Superior temporal gyrus (tissue), 1 donor: ENCODE measurements at regions not wholly inside any gene's neighbourhood (a gene's known extent, or its start where the extent isn't known, plus 50 kb on each side); places are given as distances from the start of the nearest gene placed in this dataset.
"Not testable (repeated sequence)": the region's sequence is repeated elsewhere in the genome, so short reads cannot be mapped to it uniquely, and the experiment has no call there.

Experiments
- DNase-seq: peaks from one replicate; pipeline ENCODE4 v3.0.0-alpha.2; 2016; ENCODE audit errors: extremely low spot score

GRCh38 chr6:135710042-135710441, 141.5 kb upstream of the PDE7B start:
- DNase-seq, result no peak

- no peak for DNase-seq
Observed at GRCh38 chr6:135722190-135722589, 129.3 kb upstream of the PDE7B start.

GRCh38 chr6:135722679-135723078, 128.8 kb upstream of the PDE7B start:
- DNase-seq, result no peak

- DNase-seq, result no peak
Observed at GRCh38 chr6:135728589-135728988, 122.9 kb upstream of the PDE7B start.

- no peak for DNase-seq
Observed at GRCh38 chr6:135731116-135731515, 120.4 kb upstream of the PDE7B start.

GRCh38 chr6:135736351-135736750, 115.2 kb upstream of the PDE7B start:
- not testable (repeated sequence) for DNase-seq

GRCh38 chr6:135738636-135739035, 112.9 kb upstream of the PDE7B start:
- DNase-seq, result no peak

- DNase-seq, result no peak
Observed at GRCh38 chr6:135739288-135739687, 112.2 kb upstream of the PDE7B start.

- no peak for DNase-seq
Observed at GRCh38 chr6:135740580-135740979, 110.9 kb upstream of the PDE7B start.

GRCh38 chr6:135743476-135743875, 108.0 kb upstream of the PDE7B start:
- DNase-seq, result no peak

- DNase-seq, result no peak
Observed at GRCh38 chr6:135748189-135748588, 103.3 kb upstream of the PDE7B start.

GRCh38 chr6:135750081-135750480, 101.4 kb upstream of the PDE7B start:
- no peak for DNase-seq

GRCh38 chr6:135753196-135753595, 98.3 kb upstream of the PDE7B start:
- DNase-seq, result no peak

- no peak for DNase-seq
Observed at GRCh38 chr6:135759831-135760230, 91.7 kb upstream of the PDE7B start.

- no peak for DNase-seq
Observed at GRCh38 chr6:135774006-135774405, 77.5 kb upstream of the PDE7B start.

GRCh38 chr6:135779213-135779612, 72.3 kb upstream of the PDE7B start:
- DNase-seq, result no peak

- DNase-seq, result no peak
Observed at GRCh38 chr6:135780326-135780725, 71.2 kb upstream of the PDE7B start.

- DNase-seq, result no peak
Observed at GRCh38 chr6:135782546-135782945, 69.0 kb upstream of the PDE7B start.

GRCh38 chr6:135784507-135784906, 67.0 kb upstream of the PDE7B start:
- DNase-seq, result no peak

GRCh38 chr6:135789375-135790050, 62.0 kb upstream of the PDE7B start:
- no peak for DNase-seq

GRCh38 chr6:135791441-135791840, 60.1 kb upstream of the PDE7B start:
- no peak for DNase-seq

- no peak for DNase-seq
Observed at GRCh38 chr6:135796643-135797305, 54.7 kb upstream of the PDE7B start.

- no peak for DNase-seq
Observed at GRCh38 chr6:135797361-135797760, 54.1 kb upstream of the PDE7B start.
